B cell (primary cell): ENCODE measurements at regions not wholly inside any gene's neighbourhood (a gene's known extent, or its start where the extent isn't known, plus 50 kb on each side); places are given as distances from the start of the nearest gene placed in this dataset.

Source experiments
- ATAC-seq: fragments of 200-7000 bp; cut with Tn5 transposase; one replicate; pipeline ENCODE4 v1.10.0; 2021; ENCODE audit warnings: low read depth, mild to moderate bottlenecking, moderate number of reproducible peaks, moderate library complexity
- CTCF ChIA-PET: fragments of 350-600 bp; sonication (Branson Sonifier 250); formaldehyde crosslinking; loops from one replicate; lab custom pipeline; 2021; ENCODE audit warnings: antibody characterized with exemption, inconsistent platforms; lab: Charles Lee
- POLR2A ChIA-PET: fragments of 350-600 bp; sonication (Branson Sonifier 250); formaldehyde crosslinking; loops from one replicate; lab custom pipeline; 2021; ENCODE audit warnings: antibody characterized with exemption; lab: Charles Lee
- DNase-seq: peaks from one replicate; pipeline ENCODE4 v3.0.0; 2013
- H2AFZ ChIP-seq: 2 replicates; pipeline ENCODE4 v1.6.1; 2012; ENCODE audit warnings: mild to moderate bottlenecking, low read depth, low read length; ENCODE audit not compliant: insufficient read depth, poor library complexity, severe bottlenecking
- H3K27ac ChIP-seq, 2 donors: 1 replicate in 1 of 2; 2 replicates in 1 of 2; pipeline ENCODE4 v1.5.1; 2012 to 2013; ENCODE audit warnings: low read length in 2 of 2, mild to moderate bottlenecking in 2 of 2, moderate library complexity in 1 of 2
- H3K27me3 ChIP-seq, 4 experiments: fragments of 200-600 bp in 1 of 4; sonication (generic) in 1 of 4; replicated peaks in 1 of 4; 1 replicate in 2 of 4; 2 replicates in 2 of 4; pipeline versions ENCODE4 v1.6.1 to v1.7.0; 2013 to 2016; ENCODE audit warnings: low read length in 3 of 4, mild to moderate bottlenecking in 2 of 4, mixed read lengths in 1 of 4, moderate library complexity in 1 of 4; ENCODE audit not compliant: insufficient read depth in 4 of 4, control insufficient read depth in 3 of 4; ENCODE audit errors: control extremely low read depth in 1 of 4
- H3K36me3 ChIP-seq, 2 experiments: replicated peaks in 1 of 2; 1 replicate in 1 of 2; 2 replicates in 1 of 2; pipeline versions ENCODE4 v1.6.1 to v1.7.1; 2013; ENCODE audit warnings: low read length in 1 of 2; ENCODE audit not compliant: insufficient read depth in 2 of 2, control insufficient read depth in 1 of 2; ENCODE audit errors: control extremely low read depth in 1 of 2, extremely low read depth in 1 of 2
- H3K4me1 ChIP-seq, 2 donors: fragments of 200-600 bp in 1 of 2; sonication (generic) in 1 of 2; 1 replicate in 1 of 2; 2 replicates in 1 of 2; pipeline versions ENCODE4 v1.5.1 to v1.6.1; 2013 to 2017; ENCODE audit warnings: low read length in 2 of 2; ENCODE audit not compliant: control insufficient read depth in 2 of 2, insufficient read depth in 2 of 2
- H3K4me2 ChIP-seq: replicated peaks from 2 replicates; pipeline ENCODE3; 2012; ENCODE audit warnings: mild to moderate bottlenecking, low read depth, low read length; ENCODE audit not compliant: poor library complexity, severe bottlenecking
- H3K4me3 ChIP-seq, 5 experiments: fragments of 200-600 bp in 1 of 5; sonication (generic) in 1 of 5; 1 replicate in 3 of 5; 2 replicates in 2 of 5; pipeline versions ENCODE4 v1.5.1 to v1.7.0; 2011 to 2016; ENCODE audit warnings: low read length in 4 of 5, mild to moderate bottlenecking in 4 of 5, low read depth in 2 of 5, control low read depth in 1 of 5, moderate library complexity in 1 of 5; ENCODE audit not compliant: insufficient read depth in 1 of 5; ENCODE audit errors: control extremely low read depth in 1 of 5, extremely low read depth in 1 of 5
- H3K79me2 ChIP-seq: fragments of 200-600 bp; sonication (generic); one replicate; pipeline ENCODE4 v1.6.0; 2016; ENCODE audit warnings: low read length; ENCODE audit not compliant: control insufficient read depth, insufficient read depth
- H3K9ac ChIP-seq: fragments of 200-600 bp; sonication (generic); 2 replicates; pipeline ENCODE4 v1.6.1; 2017; ENCODE audit warnings: mild to moderate bottlenecking, low read length, moderate library complexity
- H3K9me3 ChIP-seq, 3 donors: one replicate each; pipeline versions ENCODE4 v1.6.1 to v1.7.1; 2013; ENCODE audit warnings: low read length in 2 of 3; ENCODE audit not compliant: control insufficient read depth in 2 of 3, insufficient read depth in 1 of 3; ENCODE audit errors: control extremely low read depth in 1 of 3
- H4K20me1 ChIP-seq: 2 replicates; pipeline ENCODE4 v1.6.0; 2012; ENCODE audit warnings: mild to moderate bottlenecking, low read length; ENCODE audit not compliant: insufficient read depth, control insufficient read depth, poor library complexity, severe bottlenecking
- H3K27ac Mint-ChIP-seq: one replicate; pipeline ENCODE4 v1.8.0; 2021; ENCODE audit warnings: mixed read lengths
- H3K27me3 Mint-ChIP-seq: one replicate; pipeline ENCODE4 v1.8.0; 2021; ENCODE audit warnings: mixed read lengths
- H3K4me1 Mint-ChIP-seq: one replicate; pipeline ENCODE4 v1.8.0; 2021; ENCODE audit warnings: mixed read lengths
- H3K4me3 Mint-ChIP-seq: one replicate; pipeline ENCODE4 v1.8.0; 2021; ENCODE audit warnings: mixed read lengths
- H3K9me3 Mint-ChIP-seq: one replicate; pipeline ENCODE4 v1.8.0; 2022; ENCODE audit warnings: mixed read lengths; ENCODE audit not compliant: insufficient read depth
- CTCF ChIP-seq: fragments of 200-600 bp; IDR thresholded peaks from one replicate; pipeline ENCODE4 v1.8.0; 2022; ENCODE audit warnings: antibody characterized with exemption, mild to moderate bottlenecking
- EZH2 ChIP-seq: IDR thresholded peaks from 2 replicates; pipeline ENCODE4 v1.6.1; 2012; ENCODE audit warnings: borderline replicate concordance, low read depth, mild to moderate bottlenecking, moderate library complexity, low read length; ENCODE audit not compliant: insufficient read depth, poor library complexity, severe bottlenecking
- WGBS: methylation state at CpG from one replicate; pipeline ENCODE4 v1.1.5; 2013; ENCODE audit warnings: missing lambda C conversion rate; ENCODE audit not compliant: insufficient coverage; 5-methylcytosine and 5-hydroxymethylcytosine counted together
- intact Hi-C: fragments of 100-400 bp; cut with micrococcal nuclease; formaldehyde crosslinking; loops from one replicate; pipeline ENCODE4 v1.10.0; 2022

GRCh38 chr18:72223733-72224132 lies 320.4 kb downstream of the CBLN2 start:
- DNase-seq (no peak), ATAC-seq (no peak)
- intact Hi-C loops: loop anchor here (2.0 kb wide), 1 partner anchor 19 kb away; no protein-coding TSS in a partner anchor
- Mint-ChIP-seq H3K9me3 (peaks cover 5% of the 10 kb centered on the region), H3K4me1 (no peaks in the 10 kb centered on the region), H3K27ac (no peak overlapping the region), H3K27me3 (no peaks in the 10 kb centered on the region), H3K4me3 (no peak overlapping the region)
- Histone ChIP-seq H3K36me3 (no peaks in the 10 kb centered on the region), H2AFZ (no peak overlapping the region), H3K4me1 (no peaks in the 10 kb centered on the region), H3K9ac (no peak overlapping the region), H3K27me3 (no peaks in the 10 kb centered on the region), H3K9me3 (no peaks in the 10 kb centered on the region), H3K79me2 (no peaks in the 10 kb centered on the region), H3K4me3 (no peak overlapping the region), H3K27ac (no peak overlapping the region), H4K20me1 (no peaks in the 10 kb centered on the region), H3K4me2 (no peak overlapping the region)
- TF ChIP-seq EZH2 (no peak), CTCF (no peak)
- ChIA-PET CTCF (interaction anchor here (1.0 kb wide), 1 partner anchor 10 kb away, joined by 3 read pairs; no protein-coding TSS in a partner anchor), POLR2A (no interaction called here)
- WGBS: no CpG with 5 or more reads among the region's 1 CpG

- H2AFZ ChIP-seq: no peak overlapping the region
- H3K4me1 ChIP-seq: no peaks in the 10 kb centered on the region
- H3K27me3 Mint-ChIP-seq: no peaks in the 10 kb centered on the region
- intact Hi-C loops: no loop called here
- peaks cover 0 to 7% (median 0%) of the 10 kb centered on the region in 3 donors for H3K9me3 ChIP-seq
- no peak overlapping the region for H3K27ac ChIP-seq
- DNase-seq (peak; percentile 33), ATAC-seq (no peak)
- TF ChIP-seq EZH2 (no peak), CTCF (no peak)
- ChIA-PET POLR2A (no interaction called here), CTCF (no interaction called here)
- no peak overlapping the region for H3K9ac ChIP-seq
- H3K4me3 Mint-ChIP-seq: no peak overlapping the region
- H3K4me1 Mint-ChIP-seq: no peaks in the 10 kb centered on the region
- H3K27me3 ChIP-seq: no peaks in the 10 kb centered on the region
- H3K4me2 ChIP-seq: no peak overlapping the region
- H3K27ac Mint-ChIP-seq: no peak overlapping the region
- no peaks in the 10 kb centered on the region for H3K79me2 ChIP-seq
- 93% methylated on average over 52 of the region's 60 CpGs for WGBS
- H3K9me3 Mint-ChIP-seq: peaks cover 4% of the 10 kb centered on the region
- H3K4me3 ChIP-seq: no peak overlapping the region
- no peaks in the 10 kb centered on the region for H3K36me3 ChIP-seq
- H4K20me1 ChIP-seq: no peaks in the 10 kb centered on the region
Measured at GRCh38 chr18:72208920-72209676, 335.0 kb downstream of the CBLN2 start.
